DOHH2 (cell line): ENCODE measurements at regions not wholly inside any gene's neighbourhood (a gene's known extent, or its start where the extent isn't known, plus 50 kb on each side); places are given as distances from the start of the nearest gene placed in this dataset.

Experiments used
- H3F3A ChIP-seq: fragments of 200-600 bp; sonication (generic), shearing (Covaris generic); 2 replicates; pipeline ENCODE4 v1.6.0; 2016; ENCODE audit warnings: antibody characterized with exemption, mild to moderate bottlenecking; ENCODE audit not compliant: control insufficient read depth, insufficient read depth
- H3K27ac ChIP-seq: fragments of 200-600 bp; sonication (generic); 2 replicates; pipeline ENCODE4 v1.5.1; 2014; ENCODE audit warnings: low read depth, mild to moderate bottlenecking, low read length, moderate library complexity
- H3K27me3 ChIP-seq: fragments of 200-600 bp; sonication (generic); 2 replicates; pipeline ENCODE4 v1.6.1; 2014; ENCODE audit warnings: mild to moderate bottlenecking, low read length, mixed read lengths; ENCODE audit not compliant: control insufficient read depth
- H3K36me3 ChIP-seq: fragments of 200-600 bp; sonication (generic); 2 replicates; pipeline ENCODE4 v1.6.1; 2014; ENCODE audit warnings: mild to moderate bottlenecking, low read length, moderate library complexity, mixed read lengths; ENCODE audit not compliant: control insufficient read depth
- H3K4me1 ChIP-seq: fragments of 200-600 bp; sonication (generic); 2 replicates; pipeline ENCODE4 v1.6.1; 2014; ENCODE audit warnings: mild to moderate bottlenecking, low read length, mixed read lengths; ENCODE audit not compliant: control insufficient read depth
- H3K4me2 ChIP-seq: fragments of 200-600 bp; sonication (generic); 2 replicates; pipeline ENCODE4 v1.6.0; 2014; ENCODE audit warnings: mild to moderate bottlenecking, low read length, moderate library complexity
- H3K4me3 ChIP-seq: fragments of 200-600 bp; sonication (generic); 2 replicates; pipeline ENCODE4 v1.5.1; 2014; ENCODE audit warnings: mild to moderate bottlenecking, low read length, mixed read lengths
- H3K79me2 ChIP-seq: fragments of 200-600 bp; sonication (generic); 2 replicates; pipeline ENCODE4 v1.6.1; 2014; ENCODE audit warnings: mild to moderate bottlenecking, low read length, mixed read lengths; ENCODE audit not compliant: control insufficient read depth
- H3K9me2 ChIP-seq: fragments of 200-600 bp; sonication (generic); replicated peaks from 2 replicates; pipeline ENCODE4 v1.6.1; 2014; ENCODE audit warnings: mild to moderate bottlenecking, low read length, mixed read lengths; ENCODE audit not compliant: control insufficient read depth
- H3K9me3 ChIP-seq: fragments of 200-600 bp; sonication (generic); 2 replicates; pipeline ENCODE4 v1.6.1; 2014; ENCODE audit warnings: antibody characterized with exemption, low read length, mixed read lengths; ENCODE audit not compliant: control insufficient read depth, insufficient read depth
- H4K20me1 ChIP-seq: fragments of 200-600 bp; sonication (generic); 2 replicates; pipeline ENCODE4 v1.6.0; 2014; ENCODE audit warnings: low read depth, mild to moderate bottlenecking, antibody characterized with exemption, low read length, moderate library complexity; ENCODE audit not compliant: control insufficient read depth, insufficient read depth
- CTCF ChIP-seq: fragments of 200-600 bp; sonication (generic); IDR thresholded peaks from one replicate; pipeline ENCODE4 v1.5.1; 2014; ENCODE audit warnings: antibody characterized with exemption, mild to moderate bottlenecking, low read depth, low read length; ENCODE audit not compliant: poor library complexity, severe bottlenecking
- EZH2phosphoT487 ChIP-seq: fragments of 200-600 bp; sonication (generic); IDR thresholded peaks from 2 replicates; pipeline ENCODE4 v1.6.1; 2017; ENCODE audit warnings: borderline replicate concordance, mild to moderate bottlenecking, antibody characterized with exemption, low read length, moderate library complexity, mixed read lengths

- H3K36me3 ChIP-seq = no peaks in the 10 kb centered on the region
These were observed 1097.9 kb downstream of the REEP3 start for GRCh38 chr10:64619102-64619501.

GRCh38 chr10:64626924-64627323, 1105.7 kb downstream of the REEP3 start:
- Histone ChIP-seq H3K4me2 (no peak overlapping the region), H4K20me1 (no peaks in the 10 kb centered on the region)
- no peak for TF ChIP-seq EZH2phosphoT487
- no peak for TF ChIP-seq CTCF

More at GRCh38 chr10:64619102-64619501, 1097.9 kb downstream of the REEP3 start:
- no peaks in the 10 kb centered on the region for H3F3A ChIP-seq
- no peaks in the 10 kb centered on the region for H3K9me2 ChIP-seq
- no peaks in the 10 kb centered on the region for H3K9me3 ChIP-seq
- TF ChIP-seq CTCF (no peak), EZH2phosphoT487 (no peak)
- no peaks in the 10 kb centered on the region for H3K79me2 ChIP-seq
- no peaks in the 10 kb centered on the region for H4K20me1 ChIP-seq
- no peak overlapping the region for H3K4me3 ChIP-seq
- H3K27ac ChIP-seq = no peak overlapping the region
- no peak overlapping the region for H3K4me2 ChIP-seq
- no peaks in the 10 kb centered on the region for H3K4me1 ChIP-seq
- H3K27me3 ChIP-seq = no peaks in the 10 kb centered on the region

GRCh38 chr10:64630534-64630933, 1109.3 kb downstream of the REEP3 start:
- Histone ChIP-seq H3K36me3 (no peaks in the 10 kb centered on the region), H3K9me3 (peaks cover 3% of the 10 kb centered on the region; the same call in 1 of the 2 replicates), H3K4me1 (no peaks in the 10 kb centered on the region), H3K4me3 (no peak overlapping the region), H3K4me2 (no peak overlapping the region), H3F3A (no peaks in the 10 kb centered on the region), H4K20me1 (no peaks in the 10 kb centered on the region), H3K9me2 (no peaks in the 10 kb centered on the region), H3K27ac (no peak overlapping the region), H3K27me3 (no peaks in the 10 kb centered on the region), H3K79me2 (no peaks in the 10 kb centered on the region)
- no peak for TF ChIP-seq EZH2phosphoT487

More at GRCh38 chr10:64626924-64627323, 1105.7 kb downstream of the REEP3 start:
- Histone ChIP-seq H3K4me1 (no peaks in the 10 kb centered on the region), H3K36me3 (no peaks in the 10 kb centered on the region), H3F3A (no peaks in the 10 kb centered on the region), H3K27ac (no peak overlapping the region), H3K79me2 (no peaks in the 10 kb centered on the region), H3K27me3 (no peaks in the 10 kb centered on the region), H3K4me3 (no peak overlapping the region), H3K9me2 (no peaks in the 10 kb centered on the region), H3K9me3 (peaks cover 3% of the 10 kb centered on the region; the same call in 1 of the 2 replicates)

- Histone ChIP-seq H4K20me1 (no peaks in the 10 kb centered on the region), H3K9me3 (no peaks in the 10 kb centered on the region), H3K27me3 (no peaks in the 10 kb centered on the region), H3K27ac (no peak overlapping the region), H3K9me2 (no peaks in the 10 kb centered on the region), H3K36me3 (no peaks in the 10 kb centered on the region), H3K79me2 (no peaks in the 10 kb centered on the region), H3K4me2 (no peak overlapping the region), H3F3A (no peaks in the 10 kb centered on the region), H3K4me1 (no peaks in the 10 kb centered on the region), H3K4me3 (no peak overlapping the region)
- TF ChIP-seq CTCF = no peak
- TF ChIP-seq EZH2phosphoT487 = no peak
These were observed 1114.7 kb downstream of the REEP3 start for GRCh38 chr10:64635906-64636305.
